ENCODE measurements at regions not wholly inside any gene's neighbourhood (a gene's known extent, or its start where the extent isn't known, plus 50 kb on each side); places are given as distances from the start of the nearest gene placed in this dataset.

GRCh38 chr4:12844141-12844540 lies 640.0 kb downstream of the RAB28 start:
- no peak for DNase-seq

- no peak for DNase-seq
These were observed 656.2 kb downstream of the RAB28 start for GRCh38 chr4:12827966-12828365.

GRCh38 chr4:12791536-12791935 lies 692.6 kb downstream of the RAB28 start:
- no peak for DNase-seq

GRCh38 chr4:12787261-12787660 lies 696.9 kb downstream of the RAB28 start:
- DNase-seq = no peak

GRCh38 chr4:12778706-12779105 lies 705.4 kb downstream of the RAB28 start:
- DNase-seq = no peak

GRCh38 chr4:12778191-12778590 lies 705.9 kb downstream of the RAB28 start:
- DNase-seq = no peak

- peak in 1 of 2 experiments; percentile 4 for DNase-seq
These were observed 713.8 kb downstream of the RAB28 start for GRCh38 chr4:12770351-12770750.

GRCh38 chr4:12761694-12762093 lies 722.4 kb downstream of the RAB28 start:
- DNase-seq = no peak

- no peak for DNase-seq
These were observed 737.0 kb downstream of the RAB28 start for GRCh38 chr4:12747154-12747553.

- no peak for DNase-seq
These were observed 737.9 kb downstream of the RAB28 start for GRCh38 chr4:12746221-12746620.

GRCh38 chr4:12734586-12734985 lies 749.6 kb downstream of the RAB28 start:
- no peak for DNase-seq

GRCh38 chr4:12729384-12729783 lies 754.8 kb downstream of the RAB28 start:
- peak in 1 of 2 experiments; percentile 53 for DNase-seq

GRCh38 chr4:12724510-12724909 lies 759.6 kb downstream of the RAB28 start:
- DNase-seq = peak in 1 of 2 experiments; percentile 30

- DNase-seq = peak in 1 of 2 experiments; percentile 27
These were observed 760.2 kb downstream of the RAB28 start for GRCh38 chr4:12723849-12724447.

GRCh38 chr4:12716896-12717295 lies 767.2 kb downstream of the RAB28 start:
- DNase-seq = no peak

- DNase-seq = no peak
These were observed 771.3 kb downstream of the RAB28 start for GRCh38 chr4:12712648-12713339.

- no peak for DNase-seq
These were observed 776.6 kb downstream of the RAB28 start for GRCh38 chr4:12707381-12708175.

GRCh38 chr4:12703036-12703435 lies 781.1 kb downstream of the RAB28 start:
- DNase-seq = peak in 1 of 2 experiments; percentile 21

- no peak for DNase-seq
These were observed 782.8 kb downstream of the RAB28 start for GRCh38 chr4:12701384-12701783.

- DNase-seq = no peak
These were observed 786.2 kb downstream of the RAB28 start for GRCh38 chr4:12697970-12698369.

GRCh38 chr4:12692815-12693214 lies 791.3 kb downstream of the RAB28 start:
- DNase-seq = no peak

GRCh38 chr4:12691168-12691567 lies 793.0 kb downstream of the RAB28 start:
- DNase-seq = no peak

- DNase-seq = no peak
These were observed 794.7 kb downstream of the RAB28 start for GRCh38 chr4:12689457-12689856.

GRCh38 chr4:12679217-12679616 lies 804.9 kb downstream of the RAB28 start:
- peak; percentile 10 to 39 for DNase-seq

Data from NCI-H526 (cell line).